H9 (cell line): ENCODE measurements at regions not wholly inside any gene's neighbourhood (a gene's known extent, or its start where the extent isn't known, plus 50 kb on each side); places are given as distances from the start of the nearest gene placed in this dataset.

Experiments used
- DNase-seq: peaks from one replicate; pipeline ENCODE4 v3.0.0-alpha.2; 2017
- H2AFZ ChIP-seq: one replicate; pipeline ENCODE4 v1.6.1; 2013; ENCODE audit warnings: mild to moderate bottlenecking, low read length, control low read depth, moderate library complexity
- H2AK5ac ChIP-seq: 2 replicates; pipeline ENCODE4 v1.6.1; 2013; ENCODE audit warnings: low read length, control low read depth, mixed read lengths; ENCODE audit not compliant: insufficient read length
- H2BK120ac ChIP-seq: one replicate; pipeline ENCODE4 v1.6.1; 2013; ENCODE audit warnings: low read depth, mild to moderate bottlenecking, low read length, control low read depth, inconsistent platforms; ENCODE audit not compliant: poor library complexity, severe bottlenecking
- H2BK12ac ChIP-seq: 2 replicates; pipeline ENCODE4 v1.6.1; 2013; ENCODE audit warnings: low read length, control low read depth, mixed read lengths, low read depth; ENCODE audit not compliant: insufficient read length
- H2BK15ac ChIP-seq: 2 replicates; pipeline ENCODE4 v1.6.1; 2013; ENCODE audit warnings: low read depth, low read length, control low read depth
- H2BK20ac ChIP-seq: one replicate; pipeline ENCODE4 v1.6.1; 2013; ENCODE audit warnings: low read depth, mild to moderate bottlenecking, low read length, control low read depth, inconsistent platforms; ENCODE audit not compliant: poor library complexity, severe bottlenecking
- H2BK5ac ChIP-seq: 2 replicates; pipeline ENCODE4 v1.6.1; 2013; ENCODE audit warnings: low read length, control low read depth, mixed read lengths; ENCODE audit not compliant: insufficient read length
- H3K14ac ChIP-seq: 2 replicates; pipeline ENCODE4 v1.6.1; 2013; ENCODE audit warnings: low read length, control low read depth; ENCODE audit not compliant: insufficient read depth
- H3K18ac ChIP-seq: 2 replicates; pipeline ENCODE4 v1.6.1; 2013; ENCODE audit warnings: low read depth, mild to moderate bottlenecking, mixed read lengths, low read length, control low read depth; ENCODE audit not compliant: insufficient read length
- H3K23ac ChIP-seq: 2 replicates; pipeline ENCODE4 v1.6.1; 2013; ENCODE audit warnings: low read length, control low read depth, mixed read lengths, low read depth; ENCODE audit not compliant: insufficient read length
- H3K23me2 ChIP-seq: 2 replicates; pipeline ENCODE4 v1.6.1; 2013; ENCODE audit warnings: low read depth, mild to moderate bottlenecking, mixed read lengths, low read length, control low read depth; ENCODE audit not compliant: insufficient read length, poor library complexity, severe bottlenecking
- H3K27ac ChIP-seq: 2 replicates; pipeline ENCODE4 v1.5.1; 2013; ENCODE audit warnings: low read length, control low read depth, mixed read lengths, low read depth; ENCODE audit not compliant: insufficient read length
- H3K27me3 ChIP-seq: 2 replicates; pipeline ENCODE4 v1.6.1; 2013; ENCODE audit warnings: low read length, control low read depth, inconsistent platforms; ENCODE audit not compliant: insufficient read depth
- H3K4ac ChIP-seq: 2 replicates; pipeline ENCODE4 v1.6.1; 2013; ENCODE audit warnings: low read depth, mild to moderate bottlenecking, control low read depth, inconsistent platforms, low read length, moderate library complexity
- H3K4me1 ChIP-seq: 2 replicates; pipeline ENCODE4 v1.6.1; 2013; ENCODE audit warnings: low read length, control low read depth, inconsistent platforms; ENCODE audit not compliant: insufficient read depth
- H3K4me2 ChIP-seq: 2 replicates; pipeline ENCODE4 v1.6.1; 2013; ENCODE audit warnings: low read length, control low read depth, mixed read lengths; ENCODE audit not compliant: insufficient read length, insufficient read depth
- H3K56ac ChIP-seq: 2 replicates; pipeline ENCODE4 v1.6.1; 2013; ENCODE audit warnings: low read depth, mild to moderate bottlenecking, mixed read lengths, low read length, control low read depth; ENCODE audit not compliant: insufficient read length
- H3K79me1 ChIP-seq: 2 replicates; pipeline ENCODE4 v1.6.1; 2013; ENCODE audit warnings: low read depth, mild to moderate bottlenecking, moderate library complexity, low read length, control low read depth, inconsistent platforms; ENCODE audit not compliant: insufficient read depth, poor library complexity, severe bottlenecking
- H3K79me2 ChIP-seq: 2 replicates; pipeline ENCODE4 v1.6.1; 2013; ENCODE audit warnings: low read length, control low read depth, inconsistent platforms; ENCODE audit not compliant: insufficient read depth
- H3K9ac ChIP-seq: 2 replicates; pipeline ENCODE4 v1.6.1; 2013; ENCODE audit warnings: low read length, control low read depth, mixed read lengths; ENCODE audit not compliant: insufficient read length; ENCODE audit errors: extremely low read depth
- H3K9me3 ChIP-seq: one replicate; pipeline ENCODE4 v1.6.1; 2013; ENCODE audit warnings: low read depth, low read length, inconsistent platforms; ENCODE audit not compliant: control insufficient read depth
- H3T11ph ChIP-seq: one replicate; pipeline ENCODE4 v1.6.1; 2013; ENCODE audit warnings: mild to moderate bottlenecking, low read length, control low read depth, inconsistent platforms
- H4K20me1 ChIP-seq: one replicate; pipeline ENCODE4 v1.6.1; 2013; ENCODE audit not compliant: control insufficient read depth, insufficient read length, insufficient read depth
- H4K5ac ChIP-seq: 2 replicates; pipeline ENCODE4 v1.6.1; 2013; ENCODE audit warnings: low read depth, mild to moderate bottlenecking, mixed read lengths, low read length, control low read depth; ENCODE audit not compliant: insufficient read length
- H4K8ac ChIP-seq: replicated peaks from 2 replicates; pipeline ENCODE4 v1.6.1; 2013; ENCODE audit warnings: low read length, control low read depth, mixed read lengths, low read depth; ENCODE audit not compliant: insufficient read length
- H4K91ac ChIP-seq: 2 replicates; pipeline ENCODE4 v1.6.1; 2013; ENCODE audit warnings: low read depth, mild to moderate bottlenecking, moderate library complexity, mixed read lengths, low read length, control low read depth; ENCODE audit not compliant: insufficient read length
- H3K27ac Mint-ChIP-seq, 3 experiments: 2 replicates in 2 of 3; 3 replicates in 1 of 3; pipeline ENCODE4 v1.8.0; 2020 to 2021; ENCODE audit warnings: mixed read lengths in 3 of 3, mild to moderate bottlenecking in 1 of 3, moderate library complexity in 1 of 3
- H3K27me3 Mint-ChIP-seq: 2 replicates; pipeline ENCODE4 v1.8.0; 2021; ENCODE audit warnings: low read depth, mild to moderate bottlenecking, moderate library complexity, mixed read lengths
- H3K36me3 Mint-ChIP-seq, 3 experiments: 2 replicates in 2 of 3; 3 replicates in 1 of 3; pipeline ENCODE4 v1.8.0; 2020 to 2021; ENCODE audit warnings: low read depth in 3 of 3, mixed read lengths in 3 of 3; ENCODE audit not compliant: insufficient read depth in 1 of 3
- H3K4me1 Mint-ChIP-seq, 2 experiments: 2 replicates each; pipeline ENCODE4 v1.8.0; 2020; ENCODE audit warnings: mixed read lengths in 2 of 2
- H3K4me3 Mint-ChIP-seq, 2 experiments: 2 replicates in 1 of 2; 3 replicates in 1 of 2; pipeline ENCODE4 v1.8.0; 2020 to 2021; ENCODE audit warnings: mild to moderate bottlenecking in 2 of 2, mixed read lengths in 2 of 2, moderate library complexity in 1 of 2
- H3K9me3 Mint-ChIP-seq, 2 experiments: 2 replicates in 1 of 2; 3 replicates in 1 of 2; pipeline ENCODE4 v1.8.0; 2020; ENCODE audit warnings: mild to moderate bottlenecking in 2 of 2, mixed read lengths in 2 of 2, moderate library complexity in 1 of 2
- CTCF ChIP-seq: fragments of 200-600 bp; sonication (generic); conservative IDR thresholded peaks from 3 replicates; pipeline ENCODE4 v1.8.0; 2021; ENCODE audit warnings: antibody characterized with exemption, mild to moderate bottlenecking
- WGBS: extraction: QIAGEN DNeasy Blood & Tissue Kit; methylation state at CpG from one replicate; pipeline ENCODE4 v1.1.7; 2013; ENCODE audit warnings: missing lambda C conversion rate, low lambda C conversion rate, mixed read lengths; ENCODE audit not compliant: insufficient read length; ENCODE audit errors: extremely low coverage; 5-methylcytosine and 5-hydroxymethylcytosine counted together

GRCh38 chr15:62430056-62430455 lies 265.0 kb upstream of the C2CD4B start:
- H3K23ac ChIP-seq: no peak overlapping the region
- H3K14ac ChIP-seq: no peak overlapping the region
- no peak overlapping the region for H2AK5ac ChIP-seq
- H3K18ac ChIP-seq: no peak overlapping the region
- H3K27ac Mint-ChIP-seq: no peak overlapping the region
- H3K27me3 ChIP-seq: no peaks in the 10 kb centered on the region
- H3K23me2 ChIP-seq: no peaks in the 10 kb centered on the region
- 0 out of 5 replicates have a peak, but pooled peaks cover 0 to 2% of the 10 kb centered on the region in 2 experiments for H3K9me3 Mint-ChIP-seq
- H3K79me1 ChIP-seq: no peaks in the 10 kb centered on the region
- H3K36me3 Mint-ChIP-seq: 0 out of 7 replicates have a peak, but pooled peaks cover 0 to 3% (median 0%) of the 10 kb centered on the region in 3 experiments
- H3T11ph ChIP-seq: no peak overlapping the region
- no peak overlapping the region for H3K4ac ChIP-seq
- no peak overlapping the region for H2BK5ac ChIP-seq
- H3K27ac ChIP-seq: no peak overlapping the region
- no peak for DNase-seq
- no peak overlapping the region for H3K4me2 ChIP-seq
- H3K27me3 Mint-ChIP-seq: no peaks in the 10 kb centered on the region
- H2AFZ ChIP-seq: no peak overlapping the region
- H3K79me2 ChIP-seq: no peaks in the 10 kb centered on the region
- no peaks in the 10 kb centered on the region for H3K9me3 ChIP-seq
- WGBS: no CpG with 5 or more reads among the region's 2 CpGs
- H3K56ac ChIP-seq: no peak overlapping the region
- peaks cover 16 to 19% of the 10 kb centered on the region in 2 experiments for H3K4me1 Mint-ChIP-seq
- H2BK15ac ChIP-seq: no peak overlapping the region
- H2BK12ac ChIP-seq: no peak overlapping the region
- no peak overlapping the region for H4K5ac ChIP-seq
- H4K20me1 ChIP-seq: no peaks in the 10 kb centered on the region
- H3K9ac ChIP-seq: no peak overlapping the region
- H3K4me1 ChIP-seq: peaks cover 2% of the 10 kb centered on the region; the same call in 1 of the 2 replicates
- TF ChIP-seq CTCF: no peak
- no peak overlapping the region for H2BK120ac ChIP-seq
- H3K4me3 Mint-ChIP-seq: no peak overlapping the region
- no peak overlapping the region for H4K8ac ChIP-seq
- H2BK20ac ChIP-seq: no peak overlapping the region
- H4K91ac ChIP-seq: no peak overlapping the region
